ENCODE measurements at regions not wholly inside any gene's neighbourhood (a gene's known extent, or its start where the extent isn't known, plus 50 kb on each side); places are given as distances from the start of the nearest gene placed in this dataset.

GRCh38 chr3:153617463-153617862, 455.4 kb downstream of the RAP2B start:
- H3K9me3 Mint-ChIP-seq: peaks cover 6% of the 10 kb centered on the region
- no peak for TF ChIP-seq CTCF (IDR thresholded peaks at IDR 0.05; ENCODE audit: unreplicated experiment)
- peaks cover 15% of the 10 kb centered on the region for H3K4me1 Mint-ChIP-seq
- no peaks in the 10 kb centered on the region for H3K36me3 Mint-ChIP-seq
- H3K4me3 Mint-ChIP-seq: no peak overlapping the region
- no peak for DNase-seq (ENCODE audit: low spot score in 2 of 2, unreplicated experiment in 2 of 2)
- H3K27me3 Mint-ChIP-seq (ENCODE audit: low read depth): no peaks in the 10 kb centered on the region
- no peak overlapping the region for H3K27ac Mint-ChIP-seq

GRCh38 chr3:153618176-153618575, 456.1 kb downstream of the RAP2B start:
- peaks cover 6% of the 10 kb centered on the region for H3K9me3 Mint-ChIP-seq
- no peak overlapping the region for H3K4me3 Mint-ChIP-seq
- H3K27ac Mint-ChIP-seq: no peak overlapping the region
- H3K27me3 Mint-ChIP-seq (ENCODE audit: low read depth): no peaks in the 10 kb centered on the region
- TF ChIP-seq CTCF (IDR thresholded peaks at IDR 0.05; ENCODE audit: unreplicated experiment): no peak
- no peaks in the 10 kb centered on the region for H3K36me3 Mint-ChIP-seq
- H3K4me1 Mint-ChIP-seq: peaks cover 15% of the 10 kb centered on the region
- DNase-seq (ENCODE audit: low spot score in 2 of 2, unreplicated experiment in 2 of 2): no peak

- no peak overlapping the region for H3K27ac Mint-ChIP-seq
- peaks cover 8% of the 10 kb centered on the region for H3K4me1 Mint-ChIP-seq
- no peak for DNase-seq (ENCODE audit: low spot score in 2 of 2, unreplicated experiment in 2 of 2)
- no peaks in the 10 kb centered on the region for H3K27me3 Mint-ChIP-seq (ENCODE audit: low read depth)
- no peaks in the 10 kb centered on the region for H3K36me3 Mint-ChIP-seq
- no peak for TF ChIP-seq CTCF (IDR thresholded peaks at IDR 0.05; ENCODE audit: unreplicated experiment)
- no peak overlapping the region for H3K4me3 Mint-ChIP-seq
- H3K9me3 Mint-ChIP-seq: peaks cover 6% of the 10 kb centered on the region
Measured at GRCh38 chr3:153619268-153619667, 457.2 kb downstream of the RAP2B start.

GRCh38 chr3:153621953-153622352, 459.9 kb downstream of the RAP2B start:
- Mint-ChIP-seq H3K9me3 (peaks cover 6% of the 10 kb centered on the region), H3K4me3 (no peak overlapping the region), H3K27me3 (ENCODE audit: low read depth) (no peaks in the 10 kb centered on the region), H3K27ac (no peak overlapping the region), H3K36me3 (no peaks in the 10 kb centered on the region), H3K4me1 (no peaks in the 10 kb centered on the region)
- no peak for DNase-seq (ENCODE audit: low spot score in 2 of 2, unreplicated experiment in 2 of 2)
- no peak for TF ChIP-seq CTCF (IDR thresholded peaks at IDR 0.05; ENCODE audit: unreplicated experiment)

- no peak for DNase-seq (ENCODE audit: low spot score in 2 of 2, unreplicated experiment in 2 of 2)
- no peak overlapping the region for H3K4me3 Mint-ChIP-seq
- no peak for TF ChIP-seq CTCF (IDR thresholded peaks at IDR 0.05; ENCODE audit: unreplicated experiment)
Measured at GRCh38 chr3:153623834-153624233, 461.8 kb downstream of the RAP2B start.

More at GRCh38 chr3:153623834-153624233, 461.8 kb downstream of the RAP2B start:
- Mint-ChIP-seq H3K4me1 (no peaks in the 10 kb centered on the region), H3K36me3 (no peaks in the 10 kb centered on the region), H3K27ac (no peak overlapping the region), H3K27me3 (ENCODE audit: low read depth) (no peaks in the 10 kb centered on the region), H3K9me3 (peaks cover 6% of the 10 kb centered on the region)
